H54 (cell line): ENCODE measurements at regions not wholly inside any gene's neighbourhood (a gene's known extent, or its start where the extent isn't known, plus 50 kb on each side); places are given as distances from the start of the nearest gene placed in this dataset.

Source experiments
- DNase-seq: peaks from one replicate; pipeline ENCODE4 v3.0.0; 2011; ENCODE audit warnings: low spot score, mixed read lengths; ENCODE audit not compliant: insufficient read length
- FAIRE-seq: peaks from 3 replicates; lab custom pipeline; 2011; peaks lifted over from hg19 to GRCh38; lab: Jason Lieb, UNC
- POLR2A ChIP-seq: IDR thresholded peaks from 2 replicates; pipeline ENCODE4 v1.6.1; 2011; ENCODE audit warnings: low read depth, mild to moderate bottlenecking, low read length

- DNase-seq, result no peak
- TF ChIP-seq POLR2A, result no peak
- FAIRE-seq, result no peak
Measured at GRCh38 chr10:83184641-83185040, 954.7 kb upstream of the GHITM start.

GRCh38 chr10:83190614-83191013, 948.7 kb upstream of the GHITM start:
- FAIRE-seq, result no peak
- no peak for DNase-seq
- TF ChIP-seq POLR2A, result no peak

GRCh38 chr10:83193026-83193425, 946.3 kb upstream of the GHITM start:
- FAIRE-seq (no peak), DNase-seq (no peak)
- no peak for TF ChIP-seq POLR2A

GRCh38 chr10:83195021-83195420, 944.3 kb upstream of the GHITM start:
- no peak for TF ChIP-seq POLR2A
- DNase-seq (no peak), FAIRE-seq (no peak)

DNA sequence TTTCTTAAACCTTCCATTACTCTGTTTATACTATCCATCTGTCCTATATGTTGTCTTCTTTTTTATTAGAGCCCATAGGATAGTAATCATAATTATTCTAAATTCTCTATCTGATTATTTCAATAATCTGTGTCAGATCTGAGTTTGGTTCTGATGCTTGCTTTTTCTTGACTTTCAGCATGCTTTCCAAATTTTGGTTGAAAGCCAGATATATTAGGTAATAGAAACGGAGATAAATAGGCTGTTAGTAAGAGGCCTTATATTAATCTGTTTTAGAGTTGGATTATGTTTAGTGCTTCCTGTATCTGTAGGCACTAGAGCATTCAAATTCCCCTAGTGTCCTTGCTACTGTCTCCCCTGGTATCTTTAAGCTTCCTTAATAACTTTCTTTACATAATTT, 939.9 kb upstream of the GHITM start:
- DNase-seq (no peak), FAIRE-seq (no peak)
- no peak for TF ChIP-seq POLR2A

GRCh38 chr10:83205861-83206260, 933.4 kb upstream of the GHITM start:
- no peak for DNase-seq
- no peak for FAIRE-seq
- TF ChIP-seq POLR2A, result no peak

- FAIRE-seq (no peak), DNase-seq (no peak)
- no peak for TF ChIP-seq POLR2A
Measured at GRCh38 chr10:83212632-83213334, 926.5 kb upstream of the GHITM start.

DNA sequence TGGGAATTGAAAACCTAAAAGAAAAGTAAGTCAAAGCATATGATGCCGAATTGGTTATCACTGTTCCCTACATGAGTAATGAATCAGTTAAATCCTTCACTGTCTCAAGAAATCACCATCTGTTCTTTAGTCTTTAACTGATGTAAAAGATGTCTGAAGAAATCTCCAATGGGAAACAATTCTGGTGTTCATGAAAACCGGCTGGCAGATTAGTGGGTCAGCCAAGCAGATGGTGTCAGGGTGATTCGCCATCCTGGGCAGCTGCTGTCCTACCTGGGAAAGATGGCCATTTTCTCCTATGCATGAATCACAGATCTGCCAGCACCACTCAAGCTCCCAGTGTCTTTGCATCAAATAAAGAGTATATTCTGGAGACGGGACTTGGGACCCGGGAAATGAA, 925.2 kb upstream of the GHITM start:
- DNase-seq, result no peak
- no peak for TF ChIP-seq POLR2A
- no peak for FAIRE-seq

- no peak for TF ChIP-seq POLR2A
- FAIRE-seq (no peak), DNase-seq (no peak)
Measured at GRCh38 chr10:83218205-83218604, 921.1 kb upstream of the GHITM start.

GRCh38 chr10:83222300-83222699, 917.0 kb upstream of the GHITM start:
- DNase-seq, result no peak
- TF ChIP-seq POLR2A, result no peak
- no peak for FAIRE-seq

GRCh38 chr10:83222832-83223742, 916.2 kb upstream of the GHITM start:
- no peak for TF ChIP-seq POLR2A
- DNase-seq (no peak), FAIRE-seq (no peak)

- FAIRE-seq (no peak), DNase-seq (no peak)
- TF ChIP-seq POLR2A, result no peak
Measured at GRCh38 chr10:83225781-83226180, 913.5 kb upstream of the GHITM start.

GRCh38 chr10:83229991-83230390, 909.3 kb upstream of the GHITM start:
- FAIRE-seq, result no peak
- DNase-seq, result no peak
- TF ChIP-seq POLR2A, result no peak

DNA sequence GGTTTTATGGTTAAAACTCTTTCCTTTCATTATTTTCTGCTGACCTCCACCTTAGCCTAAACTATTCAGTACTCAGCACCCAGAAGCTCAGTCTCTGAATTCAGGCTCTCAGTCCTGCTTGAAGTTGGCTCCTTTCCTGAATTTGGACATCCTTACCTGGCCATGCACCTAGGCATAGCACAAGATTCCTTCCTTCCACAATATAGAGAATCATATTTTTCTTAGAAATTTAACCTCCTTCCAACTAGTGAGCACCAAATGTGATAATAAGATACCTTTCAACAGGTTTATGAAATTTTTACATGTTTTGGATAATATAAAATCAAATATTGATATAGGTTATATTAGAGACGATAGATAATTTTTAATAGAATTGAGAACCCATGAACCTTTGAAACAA, 905.6 kb upstream of the GHITM start:
- no peak for FAIRE-seq
- TF ChIP-seq POLR2A, result no peak
- no peak for DNase-seq

GRCh38 chr10:83248106-83248631, 891.1 kb upstream of the GHITM start:
- DNase-seq, result no peak
- no peak for TF ChIP-seq POLR2A
- FAIRE-seq, result no peak
